Upper lobe of left lung (tissue), 6 donors: ENCODE measurements at regions not wholly inside any gene's neighbourhood (a gene's known extent, or its start where the extent isn't known, plus 50 kb on each side); places are given as distances from the start of the nearest gene placed in this dataset.

Experiments
- ATAC-seq, 2 donors: fragments of 200-7000 bp; cut with Tn5 transposase; one replicate each; pipeline ENCODE4 v1.9.1; 2022; ENCODE audit warnings: mild to moderate bottlenecking in 2 of 2, moderate library complexity in 2 of 2; ENCODE audit not compliant: low FRiP score in 2 of 2
- DNase-seq, 2 donors: peaks; one replicate each; pipeline ENCODE4 v3.0.0-alpha.2; 2019 to 2020
- H3K27ac ChIP-seq, 4 donors: fragments of 200-600 bp; sonication (generic); one replicate each; pipeline ENCODE4 v1.5.1; 2016 to 2019
- H3K27me3 ChIP-seq, 4 donors: fragments of 200-600 bp; sonication (generic); one replicate each; pipeline ENCODE4 v1.5.1; 2017 to 2019
- H3K36me3 ChIP-seq, 4 donors: fragments of 200-600 bp; sonication (generic); one replicate each; pipeline ENCODE4 v1.5.1; 2016 to 2019
- H3K4me1 ChIP-seq, 4 donors: fragments of 200-600 bp; sonication (generic); one replicate each; pipeline ENCODE4 v1.5.1; 2018 to 2019
- H3K4me3 ChIP-seq, 4 donors: fragments of 200-600 bp; sonication (generic); one replicate each; pipeline ENCODE4 v1.5.1; 2017 to 2019; ENCODE audit warnings: mild to moderate bottlenecking in 2 of 4, moderate library complexity in 1 of 4
- H3K9me3 ChIP-seq, 4 donors: fragments of 200-600 bp; sonication (generic); one replicate each; pipeline ENCODE4 v1.5.1; 2018 to 2019
- EP300 ChIP-seq, 4 donors: sonication (generic); formaldehyde crosslinking; IDR thresholded peaks; one replicate each; pipeline ENCODE4 v1.5.1; 2017; ENCODE audit warnings: antibody characterized with exemption in 4 of 4, control low read depth in 2 of 4
- POLR2A ChIP-seq, 4 donors: fragments of 450-650 bp; IDR thresholded peaks; one replicate each; pipeline ENCODE4 v1.5.1; 2016 to 2017; ENCODE audit warnings: antibody characterized with exemption in 4 of 4, mild to moderate bottlenecking in 2 of 4
- POLR2AphosphoS5 ChIP-seq, 2 donors: sonication (generic); formaldehyde crosslinking; IDR thresholded peaks; one replicate each; pipeline ENCODE4 v1.5.1; 2017; ENCODE audit warnings: antibody characterized with exemption in 2 of 2
- WGBS, 2 donors: methylation state at CpG; one replicate each; pipeline ENCODE4 v1.1.5; 2017 to 2018; 5-methylcytosine and 5-hydroxymethylcytosine counted together
- TF ChIP-seq, protein P1 (sequence below), 6 experiments: fragments of 450-650 bp in 4 of 6; fragments of 200-600 bp in 2 of 6; sonication (generic) in 2 of 6; IDR thresholded peaks; one replicate each; pipeline ENCODE4 v1.5.1; 2016 to 2019; ENCODE audit warnings: antibody characterized with exemption in 6 of 6
- donor health status: DM: no; HTN: no; CAD: no; lungs with moderate emphysema.
- donor health status: DM: no; HTN: yes; CAD: no; lungs with severe emphysema.

DNA sequence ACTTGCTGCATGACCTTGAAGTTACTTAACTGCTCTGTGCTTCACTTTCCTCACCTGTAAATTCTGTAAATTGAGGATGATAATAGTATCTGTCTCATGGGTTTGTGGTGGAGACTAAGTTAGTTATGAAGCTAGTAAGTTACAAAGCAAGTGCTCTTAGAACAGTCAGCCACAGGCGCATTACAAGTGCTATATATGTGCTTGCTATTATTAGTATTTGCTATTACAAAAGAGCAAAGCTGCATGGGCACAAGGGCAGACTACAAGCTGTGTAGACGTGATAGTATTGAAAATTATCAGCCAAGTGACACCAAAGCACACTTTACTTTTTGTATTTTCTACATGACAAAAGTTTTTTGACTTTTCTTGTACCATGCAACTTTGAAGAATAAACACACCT is 150.9 kb upstream of the CTTNBP2NL start:
- TF ChIP-seq, protein P1, sequence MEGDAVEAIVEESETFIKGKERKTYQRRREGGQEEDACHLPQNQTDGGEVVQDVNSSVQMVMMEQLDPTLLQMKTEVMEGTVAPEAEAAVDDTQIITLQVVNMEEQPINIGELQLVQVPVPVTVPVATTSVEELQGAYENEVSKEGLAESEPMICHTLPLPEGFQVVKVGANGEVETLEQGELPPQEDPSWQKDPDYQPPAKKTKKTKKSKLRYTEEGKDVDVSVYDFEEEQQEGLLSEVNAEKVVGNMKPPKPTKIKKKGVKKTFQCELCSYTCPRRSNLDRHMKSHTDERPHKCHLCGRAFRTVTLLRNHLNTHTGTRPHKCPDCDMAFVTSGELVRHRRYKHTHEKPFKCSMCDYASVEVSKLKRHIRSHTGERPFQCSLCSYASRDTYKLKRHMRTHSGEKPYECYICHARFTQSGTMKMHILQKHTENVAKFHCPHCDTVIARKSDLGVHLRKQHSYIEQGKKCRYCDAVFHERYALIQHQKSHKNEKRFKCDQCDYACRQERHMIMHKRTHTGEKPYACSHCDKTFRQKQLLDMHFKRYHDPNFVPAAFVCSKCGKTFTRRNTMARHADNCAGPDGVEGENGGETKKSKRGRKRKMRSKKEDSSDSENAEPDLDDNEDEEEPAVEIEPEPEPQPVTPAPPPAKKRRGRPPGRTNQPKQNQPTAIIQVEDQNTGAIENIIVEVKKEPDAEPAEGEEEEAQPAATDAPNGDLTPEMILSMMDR (IDR thresholded peaks at IDR 0.05) = no peak
- TF ChIP-seq POLR2A (IDR thresholded peaks at IDR 0.05) (no peak), EP300 (IDR thresholded peaks at IDR 0.05) (no peak), POLR2AphosphoS5 (IDR thresholded peaks at IDR 0.05) (no peak)
- Histone ChIP-seq H3K27me3 (no peaks in the 10 kb centered on the region), H3K36me3 (no peaks in the 10 kb centered on the region), H3K9me3 (no peaks in the 10 kb centered on the region), H3K4me1 (no peaks in the 10 kb centered on the region), H3K27ac (no peak overlapping the region), H3K4me3 (no peak overlapping the region)
- 61 to 76% methylated on average over 2 of the region's 2 CpGs for WGBS, 2 donors
- no peak for ATAC-seq
- DNase-seq = no peak

DNA sequence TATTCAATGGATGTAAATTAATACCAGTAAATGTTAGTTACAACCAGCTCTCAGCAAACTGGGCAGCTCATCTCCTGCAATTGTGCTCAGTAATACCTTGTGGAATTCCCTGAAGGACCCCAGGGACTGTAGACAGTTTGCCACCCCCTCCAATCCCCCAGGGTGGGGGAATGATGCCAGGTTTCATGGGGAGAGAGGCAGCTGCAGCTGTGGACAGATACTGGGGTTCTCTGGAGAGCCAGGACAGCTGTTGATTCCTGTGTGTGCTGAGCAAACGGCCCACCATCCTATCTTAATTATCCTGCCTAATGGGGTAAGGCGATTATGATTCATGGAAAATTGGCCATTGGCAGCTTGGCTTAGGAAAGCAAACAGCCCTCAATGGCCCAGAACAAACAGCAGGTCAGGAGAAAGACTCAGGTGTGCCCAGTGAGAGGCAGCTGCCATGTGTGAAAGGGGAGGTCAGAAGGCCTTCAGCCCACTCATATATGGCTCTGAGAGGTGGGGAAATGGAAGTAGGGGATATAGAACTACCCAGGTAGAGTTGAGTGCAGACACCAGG is 148.9 kb upstream of the CTTNBP2NL start:
- ATAC-seq (no peak), DNase-seq (no peak)
- H3K27ac ChIP-seq = no peak overlapping the region
- TF ChIP-seq EP300 (IDR thresholded peaks at IDR 0.05) (no peak), POLR2A (IDR thresholded peaks at IDR 0.05) (no peak), POLR2AphosphoS5 (IDR thresholded peaks at IDR 0.05) (no peak)
- TF ChIP-seq, protein P1 (IDR thresholded peaks at IDR 0.05) = no peak
- no peaks in the 10 kb centered on the region for H3K4me1 ChIP-seq
- no peaks in the 10 kb centered on the region for H3K36me3 ChIP-seq
- no peak overlapping the region for H3K4me3 ChIP-seq
- 79 to 89% methylated on average over 2 of the region's 2 CpGs for WGBS, 2 donors
- H3K27me3 ChIP-seq = no peaks in the 10 kb centered on the region
- no peaks in the 10 kb centered on the region for H3K9me3 ChIP-seq

DNA sequence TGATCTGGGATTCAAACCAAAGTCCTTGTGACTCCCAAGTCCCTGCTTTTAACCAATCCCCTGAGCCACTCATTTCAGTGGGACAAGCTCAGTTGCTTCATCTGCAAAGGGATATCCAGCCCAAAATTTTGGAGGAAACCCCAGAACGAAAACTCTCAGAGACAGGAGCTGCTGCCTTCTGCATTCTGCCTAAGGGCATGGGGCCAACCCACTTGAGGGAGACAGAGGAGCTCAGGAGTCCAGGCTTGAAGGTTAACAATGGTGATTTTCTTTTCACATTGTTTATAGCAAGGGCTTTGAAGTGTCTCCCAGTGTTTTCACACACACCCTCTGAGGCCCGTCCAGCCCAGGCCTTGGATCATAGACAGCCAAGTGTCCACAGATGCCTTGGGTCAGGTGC is 148.1 kb upstream of the CTTNBP2NL start:
- ATAC-seq = no peak
- no peak for TF ChIP-seq POLR2AphosphoS5 (IDR thresholded peaks at IDR 0.05)
- TF ChIP-seq EP300 (IDR thresholded peaks at IDR 0.05) = no peak
- TF ChIP-seq, protein P1 (IDR thresholded peaks at IDR 0.05) = no peak
- no peak for TF ChIP-seq POLR2A (IDR thresholded peaks at IDR 0.05)

DNA sequence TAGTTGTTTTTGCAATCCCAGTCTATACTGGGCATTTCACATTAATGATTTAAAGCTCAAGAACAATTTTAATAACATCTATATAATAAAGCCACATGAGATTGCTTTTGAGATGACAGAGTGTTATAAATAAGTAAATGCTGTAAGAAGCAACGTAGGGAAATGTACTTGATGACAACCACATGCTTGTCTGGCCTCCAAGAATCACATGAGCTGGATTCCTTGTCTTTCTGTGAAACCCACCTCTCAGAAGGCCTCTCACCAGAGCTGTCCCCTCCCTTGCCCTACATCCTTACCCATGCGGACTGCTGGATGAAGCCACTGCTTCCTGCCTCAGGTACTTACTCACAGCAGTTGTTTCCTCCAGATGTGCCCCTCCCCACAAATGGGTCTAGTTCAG is 145.1 kb upstream of the CTTNBP2NL start:
- no peak for TF ChIP-seq EP300 (IDR thresholded peaks at IDR 0.05)
- no peak for TF ChIP-seq POLR2A (IDR thresholded peaks at IDR 0.05)
- no peak for TF ChIP-seq POLR2AphosphoS5 (IDR thresholded peaks at IDR 0.05)
- TF ChIP-seq, protein P1 (IDR thresholded peaks at IDR 0.05) = no peak
- Histone ChIP-seq H3K27me3 (no peaks in the 10 kb centered on the region), H3K27ac (no peak overlapping the region), H3K9me3 (no peaks in the 10 kb centered on the region), H3K4me1 (no peaks in the 10 kb centered on the region), H3K36me3 (no peaks in the 10 kb centered on the region), H3K4me3 (no peak overlapping the region)
- ATAC-seq = no peak
- no peak for DNase-seq
- WGBS, 2 donors = 70 to 81% methylated on average over 2 of the region's 2 CpGs

More for the DNA sequence above, 148.1 kb upstream of the CTTNBP2NL start:
- Histone ChIP-seq H3K9me3 (no peaks in the 10 kb centered on the region), H3K27me3 (no peaks in the 10 kb centered on the region), H3K4me1 (no peaks in the 10 kb centered on the region), H3K27ac (no peak overlapping the region), H3K36me3 (no peaks in the 10 kb centered on the region), H3K4me3 (no peak overlapping the region)
- WGBS, 2 donors = 48 to 80% methylated on average over 2 of the region's 2 CpGs
- DNase-seq = no peak

DNA sequence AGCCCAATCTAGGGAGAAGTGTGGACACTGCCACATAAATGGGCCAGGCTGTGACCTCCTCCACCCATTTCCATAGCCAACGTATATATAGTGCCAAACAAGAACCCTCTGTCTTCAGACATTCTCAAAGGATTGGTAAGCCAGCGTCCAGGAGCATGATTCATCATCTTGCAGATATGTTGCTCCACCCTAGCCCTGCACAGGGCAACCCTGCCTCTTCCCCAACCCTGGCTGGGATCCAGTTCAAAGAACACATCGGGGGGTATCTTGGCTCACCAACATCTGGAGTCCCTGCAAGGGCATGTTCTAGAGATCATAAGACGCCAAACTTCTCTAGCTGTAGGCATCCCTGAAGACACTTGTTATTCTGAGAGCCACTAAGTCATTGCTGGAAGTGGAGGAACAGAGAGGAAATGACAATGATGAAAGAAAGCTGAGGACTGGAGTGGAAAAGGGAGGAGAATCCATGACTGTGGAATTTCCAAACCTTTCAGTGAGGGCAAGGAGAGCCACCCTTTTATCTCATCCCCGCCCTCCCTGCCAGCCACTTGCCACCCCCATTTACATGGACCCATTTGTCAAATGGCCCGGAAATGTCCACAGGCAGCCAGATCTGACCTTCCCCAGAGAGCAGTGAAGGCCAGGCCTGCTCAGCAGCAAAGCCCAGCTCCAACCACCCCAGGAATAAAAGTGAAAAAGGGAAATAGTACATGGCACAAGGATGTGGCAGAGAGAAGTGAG is 144.1 kb upstream of the CTTNBP2NL start:
- Histone ChIP-seq H3K9me3 (no peaks in the 10 kb centered on the region), H3K27me3 (no peaks in the 10 kb centered on the region), H3K27ac (no peak overlapping the region), H3K4me1 (no peaks in the 10 kb centered on the region), H3K4me3 (no peak overlapping the region), H3K36me3 (no peaks in the 10 kb centered on the region)
- WGBS, 2 donors = 85 to 89% methylated on average over 6 of the region's 6 CpGs
- DNase-seq (no peak), ATAC-seq (no peak)
- TF ChIP-seq EP300 (IDR thresholded peaks at IDR 0.05) (no peak), POLR2AphosphoS5 (IDR thresholded peaks at IDR 0.05) (no peak), POLR2A (IDR thresholded peaks at IDR 0.05) (no peak)
- TF ChIP-seq, protein P1 (IDR thresholded peaks at IDR 0.05) = no peak
